Thymus (tissue), 11 donors: ENCODE measurements at regions not wholly inside any gene's neighbourhood (a gene's known extent, or its start where the extent isn't known, plus 50 kb on each side); places are given as distances from the start of the nearest gene placed in this dataset.

Source experiments
- DNase-seq, 9 donors: peaks; one replicate each; pipeline ENCODE4 v3.0.0-alpha.2; 2013; ENCODE audit warnings: low spot score in 9 of 9, low read depth in 6 of 9, missing footprints in 1 of 9
- H3K27ac ChIP-seq, 2 donors: one replicate each; pipeline ENCODE4 v1.5.1; 2013; ENCODE audit warnings: control low read depth in 1 of 2, low read depth in 1 of 2, low read length in 1 of 2, mild to moderate bottlenecking in 1 of 2, moderate library complexity in 1 of 2
- H3K27me3 ChIP-seq, 2 donors: one replicate each; pipeline ENCODE4 v1.5.1; 2013; ENCODE audit warnings: low read length in 1 of 2; ENCODE audit not compliant: control insufficient read depth in 2 of 2, insufficient read depth in 1 of 2
- H3K36me3 ChIP-seq, 2 donors: one replicate each; pipeline ENCODE4 v1.5.1; 2013; ENCODE audit warnings: low read length in 1 of 2, mild to moderate bottlenecking in 1 of 2, moderate library complexity in 1 of 2; ENCODE audit not compliant: control insufficient read depth in 2 of 2, insufficient read depth in 2 of 2
- H3K4me1 ChIP-seq, 2 donors: one replicate each; pipeline ENCODE4 v1.5.1; 2013; ENCODE audit warnings: low read length in 2 of 2; ENCODE audit not compliant: control insufficient read depth in 2 of 2, insufficient read depth in 2 of 2
- H3K4me3 ChIP-seq, 2 donors: one replicate each; pipeline ENCODE4 v1.5.1; 2013; ENCODE audit warnings: low read length in 2 of 2, control low read depth in 1 of 2, mild to moderate bottlenecking in 1 of 2
- H3K9me3 ChIP-seq, 2 donors: one replicate each; pipeline ENCODE4 v1.5.1; 2013; ENCODE audit warnings: low read length in 1 of 2, mild to moderate bottlenecking in 1 of 2; ENCODE audit not compliant: control insufficient read depth in 2 of 2, insufficient read depth in 1 of 2
- WGBS: extraction: QIAGEN DNeasy Blood & Tissue Kit; methylation state at CpG from one replicate; pipeline ENCODE4 v1.1.7; 2013; 5-methylcytosine and 5-hydroxymethylcytosine counted together
- donor health status: healthy.

DNA sequence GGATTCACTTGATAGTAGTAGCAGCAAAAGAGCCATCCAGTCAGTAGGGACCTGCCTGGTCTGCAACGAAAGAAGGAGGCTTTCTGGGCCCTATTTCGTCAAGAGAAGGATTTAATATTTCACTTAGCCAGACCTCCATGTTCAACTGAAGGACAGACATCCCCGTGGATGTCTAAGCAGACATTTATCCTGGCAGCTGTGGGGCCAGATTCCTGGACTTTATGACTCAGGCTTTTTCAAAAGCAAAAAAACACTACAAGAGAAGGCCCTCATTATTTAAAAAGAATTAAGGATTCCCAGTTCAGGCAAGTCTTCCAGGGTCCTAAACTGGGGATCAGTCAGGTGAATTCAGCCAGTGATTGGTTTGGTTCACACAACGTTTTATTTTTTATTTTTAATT lies 88.5 kb upstream of the TSPAN5 start:
- no peak for DNase-seq
- Histone ChIP-seq H3K9me3 (no peaks in the 10 kb centered on the region), H3K4me1 (peaks cover 4 to 6% of the 10 kb centered on the region in 2 donors), H3K27me3 (no peaks in the 10 kb centered on the region), H3K36me3 (no peaks in the 10 kb centered on the region), H3K27ac (no peak overlapping the region), H3K4me3 (no peak overlapping the region)
- WGBS = 97% methylated on average over 4 of the region's 4 CpGs

- 59% methylated on average over 1 of the region's 1 CpG for WGBS
- H3K36me3 ChIP-seq = no peaks in the 10 kb centered on the region
- no peaks in the 10 kb centered on the region for H3K9me3 ChIP-seq
- H3K27ac ChIP-seq = no peak overlapping the region
- H3K27me3 ChIP-seq = no peaks in the 10 kb centered on the region
- H3K4me3 ChIP-seq = no peak overlapping the region
- H3K4me1 ChIP-seq = peaks cover 4 to 6% of the 10 kb centered on the region in 2 donors
- peak in 2 of 9 donors; percentile 4 to 36 for DNase-seq
These were observed 88.1 kb upstream of the TSPAN5 start for GRCh38 chr4:98746530-98746929.

DNA sequence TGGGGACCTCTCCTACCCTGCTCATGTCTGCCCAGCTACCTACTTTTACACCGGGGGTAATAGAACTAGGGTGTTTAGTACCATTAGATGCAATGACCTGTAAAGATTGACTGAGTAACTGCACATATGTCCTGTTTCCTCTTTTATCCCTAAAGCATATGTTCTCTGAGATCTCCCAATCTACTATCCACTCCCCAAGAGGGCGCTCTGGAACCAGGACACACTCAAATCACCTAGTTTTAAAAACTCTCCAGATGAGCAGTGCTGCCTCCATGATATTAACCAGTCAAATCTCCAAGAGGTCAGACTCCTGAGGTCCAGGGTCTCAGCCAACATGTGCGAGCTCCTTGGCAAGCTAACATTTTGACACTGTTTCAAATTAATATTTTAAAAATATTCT lies 87.0 kb upstream of the TSPAN5 start:
- Histone ChIP-seq H3K4me1 (peaks cover 4 to 6% of the 10 kb centered on the region in 2 donors), H3K27me3 (no peaks in the 10 kb centered on the region), H3K4me3 (no peak overlapping the region), H3K36me3 (no peaks in the 10 kb centered on the region), H3K27ac (no peak overlapping the region), H3K9me3 (no peaks in the 10 kb centered on the region)
- WGBS = 93% methylated on average over 3 of the region's 3 CpGs
- DNase-seq = no peak

- Histone ChIP-seq H3K4me1 (peaks cover 4 to 6% of the 10 kb centered on the region in 2 donors), H3K27ac (no peak overlapping the region), H3K9me3 (no peaks in the 10 kb centered on the region), H3K36me3 (no peaks in the 10 kb centered on the region), H3K4me3 (no peak overlapping the region), H3K27me3 (no peaks in the 10 kb centered on the region)
- DNase-seq = no peak
- WGBS = 96% methylated on average over 4 of the region's 4 CpGs
These were observed 86.2 kb upstream of the TSPAN5 start for GRCh38 chr4:98744372-98745150.

DNA sequence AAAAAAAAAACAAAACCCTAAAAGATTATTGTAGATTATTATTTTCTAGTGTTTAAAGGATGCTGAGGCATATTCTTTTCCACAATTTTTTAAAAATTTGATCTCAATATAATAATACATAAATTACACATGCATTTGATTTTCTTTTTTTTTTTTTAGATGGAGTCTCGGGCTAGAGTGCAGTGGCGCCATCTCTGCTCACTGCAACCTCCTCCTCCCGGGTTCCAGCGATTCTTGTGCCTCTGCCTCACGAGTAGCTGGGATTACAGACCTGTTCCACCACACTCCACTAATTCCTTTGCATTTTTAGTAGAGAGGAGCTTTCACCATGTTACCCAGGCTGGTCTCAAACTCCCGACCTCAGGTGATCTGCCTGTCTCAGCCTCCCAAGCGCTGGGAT lies 83.5 kb upstream of the TSPAN5 start:
- peaks cover 4 to 6% of the 10 kb centered on the region in 2 donors for H3K4me1 ChIP-seq
- no peaks in the 10 kb centered on the region for H3K9me3 ChIP-seq
- no peak for DNase-seq
- H3K27me3 ChIP-seq = no peaks in the 10 kb centered on the region
- H3K36me3 ChIP-seq = no peaks in the 10 kb centered on the region
- no peak overlapping the region for H3K4me3 ChIP-seq
- H3K27ac ChIP-seq = no peak overlapping the region
- WGBS = 97% methylated on average over 7 of the region's 7 CpGs

- Histone ChIP-seq H3K4me3 (no peak overlapping the region), H3K27ac (no peak overlapping the region), H3K27me3 (no peaks in the 10 kb centered on the region), H3K9me3 (no peaks in the 10 kb centered on the region), H3K4me1 (no peaks in the 10 kb centered on the region), H3K36me3 (no peaks in the 10 kb centered on the region)
- DNase-seq = peak in 1 of 9 donors; percentile 24
- WGBS = 81% methylated on average over 6 of the region's 6 CpGs
These were observed 81.3 kb upstream of the TSPAN5 start for GRCh38 chr4:98739751-98740150.

DNA sequence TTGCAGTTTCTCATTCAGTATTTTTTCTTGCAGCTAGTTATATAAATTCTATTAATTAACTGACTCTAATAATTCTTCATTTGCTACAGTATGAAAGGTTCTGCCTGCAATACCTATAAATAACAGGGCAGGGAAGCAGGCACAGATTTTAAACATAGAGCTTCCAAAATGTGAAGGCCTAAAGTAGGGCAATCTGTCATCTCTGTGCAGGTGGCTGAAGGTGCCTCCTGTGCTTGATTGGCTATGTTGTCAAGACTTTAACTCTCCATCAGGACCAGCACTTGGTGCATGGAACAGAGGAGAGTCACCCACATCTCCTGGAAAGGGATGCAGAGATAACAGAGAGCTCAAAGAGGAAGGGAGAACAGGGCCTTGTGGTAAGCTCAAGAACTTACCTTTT lies 75.2 kb upstream of the TSPAN5 start:
- Histone ChIP-seq H3K9me3 (no peaks in the 10 kb centered on the region), H3K36me3 (no peaks in the 10 kb centered on the region), H3K4me1 (no peaks in the 10 kb centered on the region), H3K27ac (no peak overlapping the region), H3K27me3 (no peaks in the 10 kb centered on the region), H3K4me3 (no peak overlapping the region)
- DNase-seq = no peak

DNA sequence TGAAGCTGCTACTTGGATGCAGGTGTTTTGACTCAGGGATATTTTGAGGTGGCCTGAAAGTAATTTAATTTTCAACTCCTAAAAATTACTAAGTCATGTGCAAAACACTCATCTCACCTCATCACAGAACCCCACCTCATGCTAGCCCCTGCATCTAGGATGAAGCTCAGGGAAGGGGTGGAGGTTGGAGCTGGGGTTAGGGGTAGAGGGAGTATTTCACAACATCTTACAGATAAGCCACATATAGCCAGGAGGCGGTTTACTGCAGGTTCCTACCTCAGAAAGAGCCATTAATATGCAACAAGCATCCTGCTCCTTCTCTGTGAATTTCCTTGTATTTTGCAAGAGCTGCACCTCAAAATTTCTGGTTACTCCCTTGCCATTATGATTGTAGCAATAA lies 70.5 kb upstream of the TSPAN5 start:
- 95% methylated on average over 1 of the region's 1 CpG for WGBS
- peaks cover 0 to 1% of the 10 kb centered on the region in 2 donors for H3K9me3 ChIP-seq

GRCh38 chr4:98728433-98728832 lies 70.0 kb upstream of the TSPAN5 start:
- Histone ChIP-seq H3K4me3 (no peak overlapping the region), H3K4me1 (peaks cover 0 to 3% of the 10 kb centered on the region in 2 donors), H3K9me3 (peaks cover 0 to 6% of the 10 kb centered on the region in 2 donors), H3K27me3 (no peaks in the 10 kb centered on the region), H3K27ac (no peak overlapping the region), H3K36me3 (no peaks in the 10 kb centered on the region)
- WGBS = 9% methylated on average over 4 of the region's 4 CpGs
- DNase-seq = no peak

More for the DNA sequence above, 70.5 kb upstream of the TSPAN5 start:
- no peaks in the 10 kb centered on the region for H3K36me3 ChIP-seq
- H3K4me3 ChIP-seq = no peak overlapping the region
- H3K4me1 ChIP-seq = peaks cover 0 to 3% of the 10 kb centered on the region in 2 donors
- no peaks in the 10 kb centered on the region for H3K27me3 ChIP-seq
- no peak for DNase-seq
- H3K27ac ChIP-seq = no peak overlapping the region
